H9 (cell line): ENCODE measurements at regions not wholly inside any gene's neighbourhood (a gene's known extent, or its start where the extent isn't known, plus 50 kb on each side); places are given as distances from the start of the nearest gene placed in this dataset.

Experiments used
- DNase-seq: peaks from one replicate; pipeline ENCODE4 v3.0.0-alpha.2; 2017
- H2AFZ ChIP-seq: one replicate; pipeline ENCODE4 v1.6.1; 2013; ENCODE audit warnings: mild to moderate bottlenecking, low read length, control low read depth, moderate library complexity
- H2AK5ac ChIP-seq: 2 replicates; pipeline ENCODE4 v1.6.1; 2013; ENCODE audit warnings: low read length, control low read depth, mixed read lengths; ENCODE audit not compliant: insufficient read length
- H2BK120ac ChIP-seq: one replicate; pipeline ENCODE4 v1.6.1; 2013; ENCODE audit warnings: low read depth, mild to moderate bottlenecking, low read length, control low read depth, inconsistent platforms; ENCODE audit not compliant: poor library complexity, severe bottlenecking
- H2BK12ac ChIP-seq: 2 replicates; pipeline ENCODE4 v1.6.1; 2013; ENCODE audit warnings: low read length, control low read depth, mixed read lengths, low read depth; ENCODE audit not compliant: insufficient read length
- H2BK15ac ChIP-seq: 2 replicates; pipeline ENCODE4 v1.6.1; 2013; ENCODE audit warnings: low read depth, low read length, control low read depth
- H2BK20ac ChIP-seq: one replicate; pipeline ENCODE4 v1.6.1; 2013; ENCODE audit warnings: low read depth, mild to moderate bottlenecking, low read length, control low read depth, inconsistent platforms; ENCODE audit not compliant: poor library complexity, severe bottlenecking
- H2BK5ac ChIP-seq: 2 replicates; pipeline ENCODE4 v1.6.1; 2013; ENCODE audit warnings: low read length, control low read depth, mixed read lengths; ENCODE audit not compliant: insufficient read length
- H3K14ac ChIP-seq: 2 replicates; pipeline ENCODE4 v1.6.1; 2013; ENCODE audit warnings: low read length, control low read depth; ENCODE audit not compliant: insufficient read depth
- H3K18ac ChIP-seq: 2 replicates; pipeline ENCODE4 v1.6.1; 2013; ENCODE audit warnings: low read depth, mild to moderate bottlenecking, mixed read lengths, low read length, control low read depth; ENCODE audit not compliant: insufficient read length
- H3K23ac ChIP-seq: 2 replicates; pipeline ENCODE4 v1.6.1; 2013; ENCODE audit warnings: low read length, control low read depth, mixed read lengths, low read depth; ENCODE audit not compliant: insufficient read length
- H3K23me2 ChIP-seq: 2 replicates; pipeline ENCODE4 v1.6.1; 2013; ENCODE audit warnings: low read depth, mild to moderate bottlenecking, mixed read lengths, low read length, control low read depth; ENCODE audit not compliant: insufficient read length, poor library complexity, severe bottlenecking
- H3K27ac ChIP-seq: 2 replicates; pipeline ENCODE4 v1.5.1; 2013; ENCODE audit warnings: low read length, control low read depth, mixed read lengths, low read depth; ENCODE audit not compliant: insufficient read length
- H3K27me3 ChIP-seq: 2 replicates; pipeline ENCODE4 v1.6.1; 2013; ENCODE audit warnings: low read length, control low read depth, inconsistent platforms; ENCODE audit not compliant: insufficient read depth
- H3K4ac ChIP-seq: 2 replicates; pipeline ENCODE4 v1.6.1; 2013; ENCODE audit warnings: low read depth, mild to moderate bottlenecking, control low read depth, inconsistent platforms, low read length, moderate library complexity
- H3K4me1 ChIP-seq: 2 replicates; pipeline ENCODE4 v1.6.1; 2013; ENCODE audit warnings: low read length, control low read depth, inconsistent platforms; ENCODE audit not compliant: insufficient read depth
- H3K4me2 ChIP-seq: 2 replicates; pipeline ENCODE4 v1.6.1; 2013; ENCODE audit warnings: low read length, control low read depth, mixed read lengths; ENCODE audit not compliant: insufficient read length, insufficient read depth
- H3K56ac ChIP-seq: 2 replicates; pipeline ENCODE4 v1.6.1; 2013; ENCODE audit warnings: low read depth, mild to moderate bottlenecking, mixed read lengths, low read length, control low read depth; ENCODE audit not compliant: insufficient read length
- H3K79me1 ChIP-seq: 2 replicates; pipeline ENCODE4 v1.6.1; 2013; ENCODE audit warnings: low read depth, mild to moderate bottlenecking, moderate library complexity, low read length, control low read depth, inconsistent platforms; ENCODE audit not compliant: insufficient read depth, poor library complexity, severe bottlenecking
- H3K79me2 ChIP-seq: 2 replicates; pipeline ENCODE4 v1.6.1; 2013; ENCODE audit warnings: low read length, control low read depth, inconsistent platforms; ENCODE audit not compliant: insufficient read depth
- H3K9ac ChIP-seq: 2 replicates; pipeline ENCODE4 v1.6.1; 2013; ENCODE audit warnings: low read length, control low read depth, mixed read lengths; ENCODE audit not compliant: insufficient read length; ENCODE audit errors: extremely low read depth
- H3K9me3 ChIP-seq: one replicate; pipeline ENCODE4 v1.6.1; 2013; ENCODE audit warnings: low read depth, low read length, inconsistent platforms; ENCODE audit not compliant: control insufficient read depth
- H3T11ph ChIP-seq: one replicate; pipeline ENCODE4 v1.6.1; 2013; ENCODE audit warnings: mild to moderate bottlenecking, low read length, control low read depth, inconsistent platforms
- H4K20me1 ChIP-seq: one replicate; pipeline ENCODE4 v1.6.1; 2013; ENCODE audit not compliant: control insufficient read depth, insufficient read length, insufficient read depth
- H4K5ac ChIP-seq: 2 replicates; pipeline ENCODE4 v1.6.1; 2013; ENCODE audit warnings: low read depth, mild to moderate bottlenecking, mixed read lengths, low read length, control low read depth; ENCODE audit not compliant: insufficient read length
- H4K8ac ChIP-seq: replicated peaks from 2 replicates; pipeline ENCODE4 v1.6.1; 2013; ENCODE audit warnings: low read length, control low read depth, mixed read lengths, low read depth; ENCODE audit not compliant: insufficient read length
- H4K91ac ChIP-seq: 2 replicates; pipeline ENCODE4 v1.6.1; 2013; ENCODE audit warnings: low read depth, mild to moderate bottlenecking, moderate library complexity, mixed read lengths, low read length, control low read depth; ENCODE audit not compliant: insufficient read length
- H3K27ac Mint-ChIP-seq, 3 experiments: 2 replicates in 2 of 3; 3 replicates in 1 of 3; pipeline ENCODE4 v1.8.0; 2020 to 2021; ENCODE audit warnings: mixed read lengths in 3 of 3, mild to moderate bottlenecking in 1 of 3, moderate library complexity in 1 of 3
- H3K27me3 Mint-ChIP-seq: 2 replicates; pipeline ENCODE4 v1.8.0; 2021; ENCODE audit warnings: low read depth, mild to moderate bottlenecking, moderate library complexity, mixed read lengths
- H3K36me3 Mint-ChIP-seq, 3 experiments: 2 replicates in 2 of 3; 3 replicates in 1 of 3; pipeline ENCODE4 v1.8.0; 2020 to 2021; ENCODE audit warnings: low read depth in 3 of 3, mixed read lengths in 3 of 3; ENCODE audit not compliant: insufficient read depth in 1 of 3
- H3K4me1 Mint-ChIP-seq, 2 experiments: 2 replicates each; pipeline ENCODE4 v1.8.0; 2020; ENCODE audit warnings: mixed read lengths in 2 of 2
- H3K4me3 Mint-ChIP-seq, 2 experiments: 2 replicates in 1 of 2; 3 replicates in 1 of 2; pipeline ENCODE4 v1.8.0; 2020 to 2021; ENCODE audit warnings: mild to moderate bottlenecking in 2 of 2, mixed read lengths in 2 of 2, moderate library complexity in 1 of 2
- H3K9me3 Mint-ChIP-seq, 2 experiments: 2 replicates in 1 of 2; 3 replicates in 1 of 2; pipeline ENCODE4 v1.8.0; 2020; ENCODE audit warnings: mild to moderate bottlenecking in 2 of 2, mixed read lengths in 2 of 2, moderate library complexity in 1 of 2
- WGBS: extraction: QIAGEN DNeasy Blood & Tissue Kit; methylation state at CpG from one replicate; pipeline ENCODE4 v1.1.7; 2013; ENCODE audit warnings: missing lambda C conversion rate, low lambda C conversion rate, mixed read lengths; ENCODE audit not compliant: insufficient read length; ENCODE audit errors: extremely low coverage; 5-methylcytosine and 5-hydroxymethylcytosine counted together
- TF ChIP-seq, protein P1 (sequence below): fragments of 200-600 bp; sonication (generic); conservative IDR thresholded peaks from 3 replicates; pipeline ENCODE4 v1.8.0; 2021; ENCODE audit warnings: antibody characterized with exemption, mild to moderate bottlenecking

DNA sequence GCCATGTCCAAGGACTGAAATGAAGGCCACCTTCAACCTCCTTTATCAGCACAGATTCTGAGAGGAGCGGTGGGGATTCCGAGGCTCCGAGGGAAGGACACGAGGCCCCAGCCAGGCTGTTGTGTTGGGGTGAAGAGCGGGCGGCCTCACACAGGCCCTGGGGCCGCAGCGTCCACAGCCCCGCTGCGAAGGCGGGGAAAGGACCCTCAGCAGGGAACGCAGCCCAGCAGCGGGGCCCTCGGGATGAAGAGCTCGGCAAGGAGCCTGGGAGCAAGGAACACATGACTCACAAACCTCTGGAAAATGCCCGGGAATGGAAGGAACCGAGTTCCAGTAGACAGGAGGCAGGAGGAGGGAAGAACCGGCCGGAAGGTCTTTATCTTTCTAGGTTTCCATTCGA is 227.2 kb downstream of the BRD1 start:
- no peak for DNase-seq
- H3K9me3 Mint-ChIP-seq = peaks cover 19 to 21% of the 10 kb centered on the region in 2 experiments
- H3K4me1 ChIP-seq = no peaks in the 10 kb centered on the region

More for the DNA sequence above, 227.2 kb downstream of the BRD1 start:
- peak overlapping the region in 2 of 3 experiments; percentile 67 to 81; a peak in 2 of 7 replicates for H3K27ac Mint-ChIP-seq
- no peaks in the 10 kb centered on the region for H3K9me3 ChIP-seq
- H3K18ac ChIP-seq = no peak overlapping the region
- H2AFZ ChIP-seq = no peak overlapping the region
- H2AK5ac ChIP-seq = no peak overlapping the region
- H3K23ac ChIP-seq = no peak overlapping the region
- H2BK120ac ChIP-seq = no peak overlapping the region
- no peak overlapping the region for H3K4me3 Mint-ChIP-seq
- no peak overlapping the region for H2BK15ac ChIP-seq
- no peak overlapping the region for H2BK20ac ChIP-seq
- no peak overlapping the region for H4K91ac ChIP-seq
- no peaks in the 10 kb centered on the region for H3K79me2 ChIP-seq
- no peak overlapping the region for H3K9ac ChIP-seq
- no peaks in the 10 kb centered on the region for H3K4me1 Mint-ChIP-seq
- WGBS = no CpG with 5 or more reads among the region's 20 CpGs
- H3T11ph ChIP-seq = no peak overlapping the region
- no peak overlapping the region for H2BK5ac ChIP-seq
- no peaks in the 10 kb centered on the region for H3K23me2 ChIP-seq
- peaks cover 1 to 11% (median 10%) of the 10 kb centered on the region in 3 experiments; a peak in 6 of 7 replicates for H3K36me3 Mint-ChIP-seq
- no peak overlapping the region for H3K27ac ChIP-seq
- H3K14ac ChIP-seq = 0 out of 2 replicates have a peak overlapping the region, but pooled peaks have one; percentile 58
- no peak overlapping the region for H2BK12ac ChIP-seq
- peaks cover 5% of the 10 kb centered on the region for H3K27me3 Mint-ChIP-seq
- H4K5ac ChIP-seq = no peak overlapping the region
- H3K56ac ChIP-seq = no peak overlapping the region
- no peaks in the 10 kb centered on the region for H3K79me1 ChIP-seq
- H3K4me2 ChIP-seq = no peak overlapping the region
- TF ChIP-seq, protein P1, sequence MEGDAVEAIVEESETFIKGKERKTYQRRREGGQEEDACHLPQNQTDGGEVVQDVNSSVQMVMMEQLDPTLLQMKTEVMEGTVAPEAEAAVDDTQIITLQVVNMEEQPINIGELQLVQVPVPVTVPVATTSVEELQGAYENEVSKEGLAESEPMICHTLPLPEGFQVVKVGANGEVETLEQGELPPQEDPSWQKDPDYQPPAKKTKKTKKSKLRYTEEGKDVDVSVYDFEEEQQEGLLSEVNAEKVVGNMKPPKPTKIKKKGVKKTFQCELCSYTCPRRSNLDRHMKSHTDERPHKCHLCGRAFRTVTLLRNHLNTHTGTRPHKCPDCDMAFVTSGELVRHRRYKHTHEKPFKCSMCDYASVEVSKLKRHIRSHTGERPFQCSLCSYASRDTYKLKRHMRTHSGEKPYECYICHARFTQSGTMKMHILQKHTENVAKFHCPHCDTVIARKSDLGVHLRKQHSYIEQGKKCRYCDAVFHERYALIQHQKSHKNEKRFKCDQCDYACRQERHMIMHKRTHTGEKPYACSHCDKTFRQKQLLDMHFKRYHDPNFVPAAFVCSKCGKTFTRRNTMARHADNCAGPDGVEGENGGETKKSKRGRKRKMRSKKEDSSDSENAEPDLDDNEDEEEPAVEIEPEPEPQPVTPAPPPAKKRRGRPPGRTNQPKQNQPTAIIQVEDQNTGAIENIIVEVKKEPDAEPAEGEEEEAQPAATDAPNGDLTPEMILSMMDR = no peak
- no peak overlapping the region for H4K8ac ChIP-seq
- H3K4ac ChIP-seq = no peak overlapping the region
- H4K20me1 ChIP-seq = no peaks in the 10 kb centered on the region
- H3K27me3 ChIP-seq = no peaks in the 10 kb centered on the region
